H1 (cell line): ENCODE measurements at regions not wholly inside any gene's neighbourhood (a gene's known extent, or its start where the extent isn't known, plus 50 kb on each side); places are given as distances from the start of the nearest gene placed in this dataset.

Experiments used
- CTCF ChIP-seq, 3 experiments: IDR thresholded peaks; 1 replicate in 2 of 3; 2 replicates in 1 of 3; pipeline versions ENCODE4 v1.5.1 to v1.6.1; 2011; ENCODE audit warnings: low read length in 3 of 3, mild to moderate bottlenecking in 3 of 3, inconsistent platforms in 2 of 3, low read depth in 1 of 3, moderate library complexity in 1 of 3; ENCODE audit not compliant: insufficient read depth in 1 of 3; ENCODE audit errors: control extremely low read depth in 1 of 3
- EP300 ChIP-seq, 2 experiments: IDR thresholded peaks; 1 replicate in 1 of 2; 2 replicates in 1 of 2; pipeline ENCODE4 v1.6.1; 2011 to 2012; ENCODE audit warnings: low read depth in 2 of 2, low read length in 2 of 2, mild to moderate bottlenecking in 2 of 2, borderline replicate concordance in 1 of 2, inconsistent platforms in 1 of 2, moderate library complexity in 1 of 2
- EZH2 ChIP-seq: fragments of 200-600 bp; sonication (generic); IDR thresholded peaks from 2 replicates; pipeline ENCODE4 v1.7.1; 2012; ENCODE audit warnings: low read depth, mild to moderate bottlenecking, moderate library complexity, low read length, inconsistent platforms; ENCODE audit not compliant: severe bottlenecking
- JUN ChIP-seq: IDR thresholded peaks from 2 replicates; pipeline ENCODE4 v1.6.1; 2011; ENCODE audit warnings: low read depth, mild to moderate bottlenecking, improper control_type of control experiment, low read length
- JUND ChIP-seq: IDR thresholded peaks from 2 replicates; pipeline ENCODE4 v1.6.1; 2011; ENCODE audit warnings: mild to moderate bottlenecking, improper control_type of control experiment, low read length
- KDM1A ChIP-seq: fragments of 200-600, 300-600 bp; sonication (generic); IDR thresholded peaks from 2 replicates; pipeline ENCODE4 v1.7.1; 2016; ENCODE audit warnings: mild to moderate bottlenecking, low read length, borderline replicate concordance
- MAX ChIP-seq: IDR thresholded peaks from 2 replicates; pipeline ENCODE4 v1.6.1; 2012; ENCODE audit warnings: inconsistent platforms
- POLR2A ChIP-seq, 2 experiments: IDR thresholded peaks; 1 replicate in 1 of 2; 2 replicates in 1 of 2; pipeline ENCODE4 v1.6.1; 2011; ENCODE audit warnings: low read depth in 2 of 2, low read length in 2 of 2, mild to moderate bottlenecking in 2 of 2; ENCODE audit errors: control extremely low read depth in 1 of 2
- POLR2AphosphoS5 ChIP-seq: IDR thresholded peaks from 2 replicates; pipeline ENCODE4 v1.6.1; 2011; ENCODE audit warnings: low read depth, low read length
- RAD21 ChIP-seq, 2 experiments: IDR thresholded peaks in 1 of 2; conservative IDR thresholded peaks in 1 of 2; 2 replicates each; pipeline ENCODE4 v1.6.1; 2011; ENCODE audit warnings: low read depth in 2 of 2, low read length in 2 of 2, improper control_type of control experiment in 1 of 2, inconsistent platforms in 1 of 2, mild to moderate bottlenecking in 1 of 2, moderate library complexity in 1 of 2
- RXRA ChIP-seq: IDR thresholded peaks from 2 replicates; pipeline ENCODE4 v1.6.1; 2011; ENCODE audit warnings: low read depth, mild to moderate bottlenecking, low read length, moderate library complexity; ENCODE audit not compliant: insufficient read depth
- SIRT6 ChIP-seq: IDR thresholded peaks from one replicate; pipeline ENCODE4 v1.7.1; 2012; ENCODE audit warnings: low read length, inconsistent platforms
- TBP ChIP-seq: IDR thresholded peaks from 2 replicates; pipeline ENCODE4 v1.6.1; 2011; ENCODE audit warnings: low read depth, low read length, improper control_type of control experiment
- ZNF274 ChIP-seq: IDR thresholded peaks from 2 replicates; pipeline ENCODE4 v1.7.0; 2012; ENCODE audit warnings: low read length, borderline replicate concordance; ENCODE audit errors: extremely low read depth

- TF ChIP-seq EZH2 (no peak), CTCF (IDR thresholded peaks at IDR 0.05; ENCODE audit: control extremely low read depth in 1 of 3, insufficient read depth in 1 of 3, low read depth in 1 of 3, low read length in 3 of 3) (no peak), KDM1A (no peak), POLR2A (IDR thresholded peaks at IDR 0.05; ENCODE audit: control extremely low read depth in 1 of 2, low read depth in 2 of 2, low read length in 2 of 2) (no peak), JUN (no peak), JUND (no peak), RAD21 (IDR thresholded peaks at IDR 0.05 in 1 of 2, conservative IDR thresholded peaks at IDR 0.05 in 1 of 2; ENCODE audit: low read depth in 2 of 2, low read length in 2 of 2) (no peak), POLR2AphosphoS5 (no peak), EP300 (IDR thresholded peaks at IDR 0.05; ENCODE audit: borderline replicate concordance in 1 of 2, low read depth in 2 of 2, low read length in 2 of 2) (no peak), TBP (no peak), RXRA (no peak), SIRT6 (no peak), ZNF274 (no peak), MAX (no peak)
These were observed 1312.1 kb downstream of the ADGRL3 start for GRCh38 chr4:62512271-62512670.
